PC-9 (cell line): ENCODE measurements at regions not wholly inside any gene's neighbourhood (a gene's known extent, or its start where the extent isn't known, plus 50 kb on each side); places are given as distances from the start of the nearest gene placed in this dataset.

Experiments used
- BruUV-seq: library from RNA; stranded (reverse); fragments of 400-500 nt; replicated peaks from 2 replicates; lab custom pipeline; 2021; lab: Mats Ljungman, UMichigan
- CTCF ChIA-PET: fragments of 300-600 bp; sonication (Branson Sonifier 250); formaldehyde crosslinking; loops from one replicate; lab custom pipeline; 2022; ENCODE audit warnings: antibody characterized with exemption; lab: Charles Lee
- POLR2A ChIA-PET: fragments of 300-600 bp; sonication (Branson Sonifier 250); formaldehyde crosslinking; loops from one replicate; lab custom pipeline; 2022; ENCODE audit warnings: antibody characterized with exemption; ENCODE audit not compliant: unreplicated experiment; lab: Charles Lee
- DNase-seq, 2 experiments: peaks; one replicate each; pipeline versions ENCODE4 v3.0.0 to v3.0.0-alpha.2; 2015 to 2022; ENCODE audit warnings: mixed read lengths in 1 of 2
- H2AFZ ChIP-seq: fragments of 200-600 bp; sonication (generic); 2 replicates; pipeline ENCODE4 v1.8.1; 2017; ENCODE audit warnings: antibody characterized with exemption
- H3F3A ChIP-seq: fragments of 200-600 bp; sonication (generic); 2 replicates; pipeline ENCODE4 v1.8.1; 2017; ENCODE audit warnings: antibody characterized with exemption, mild to moderate bottlenecking, low read depth; ENCODE audit not compliant: insufficient read depth
- H3K27ac ChIP-seq: fragments of 200-600 bp; sonication (generic); 2 replicates; pipeline ENCODE4 v1.6.1; 2016; ENCODE audit warnings: mixed run types
- H3K27me3 ChIP-seq: fragments of 200-600 bp; sonication (generic); 2 replicates; pipeline ENCODE4 v1.6.1; 2016; ENCODE audit warnings: low read depth, mixed run types; ENCODE audit not compliant: insufficient read depth
- H3K36me3 ChIP-seq: fragments of 200-600 bp; sonication (generic); 2 replicates; pipeline ENCODE4 v1.6.1; 2016; ENCODE audit warnings: low read depth, mixed run types
- H3K4me1 ChIP-seq: fragments of 200-600 bp; sonication (generic); replicated peaks from 2 replicates; pipeline ENCODE4 v1.6.1; 2016; ENCODE audit warnings: mixed run types; ENCODE audit not compliant: insufficient read depth
- H3K4me2 ChIP-seq: fragments of 200-600 bp; sonication (generic); 2 replicates; pipeline ENCODE4 v1.6.1; 2017; ENCODE audit warnings: mixed run types
- H3K4me3 ChIP-seq: fragments of 200-600 bp; sonication (generic); 2 replicates; pipeline ENCODE4 v1.6.1; 2016; ENCODE audit warnings: mixed run types
- H3K79me2 ChIP-seq: fragments of 200-600 bp; sonication (generic); 2 replicates; pipeline ENCODE4 v1.6.1; 2017; ENCODE audit warnings: low read depth, mixed run types
- H3K9me2 ChIP-seq: fragments of 200-600 bp; sonication (generic); 2 replicates; pipeline ENCODE4 v1.8.1; 2017; ENCODE audit warnings: mild to moderate bottlenecking; ENCODE audit not compliant: insufficient read depth
- H3K9me3 ChIP-seq: fragments of 200-600 bp; sonication (generic); 2 replicates; pipeline ENCODE4 v1.8.1; 2016; ENCODE audit warnings: low read depth; ENCODE audit not compliant: insufficient read depth
- H4K20me1 ChIP-seq: fragments of 200-600 bp; sonication (generic); 2 replicates; pipeline ENCODE4 v1.8.1; 2017; ENCODE audit not compliant: insufficient read depth
- CTCF ChIP-seq: fragments of 200-600 bp; sonication (generic); conservative IDR thresholded peaks from 2 replicates; pipeline ENCODE4 v1.6.1; 2017; ENCODE audit warnings: mixed run types, antibody characterized with exemption, mild to moderate bottlenecking, moderate library complexity
- EZH2 ChIP-seq: fragments of 200-600 bp; sonication (generic); IDR thresholded peaks from 2 replicates; pipeline ENCODE4 v1.8.0; 2017; ENCODE audit warnings: antibody characterized with exemption, low read depth
- intact Hi-C: fragments of 100-400 bp; cut with micrococcal nuclease; formaldehyde crosslinking; loops from one replicate; pipeline ENCODE4 v1.10.0; 2022; ENCODE audit not compliant: unreplicated experiment

- no peak overlapping the region for H2AFZ ChIP-seq
- ChIA-PET POLR2A (no interaction called here), CTCF (interaction anchor here (0.8 kb wide), 1 partner anchor 21 kb away, joined by 3 read pairs; no protein-coding TSS in a partner anchor)
- no peak for TF ChIP-seq EZH2
- DNase-seq = no peak
- H4K20me1 ChIP-seq = no peaks in the 10 kb centered on the region
- H3K36me3 ChIP-seq = no peaks in the 10 kb centered on the region
- peaks cover 9% of the 10 kb centered on the region; the same call in 1 of the 2 replicates for H3K27me3 ChIP-seq
- intact Hi-C loops = loop anchor here (5.0 kb wide), 1 partner anchor 211 kb away; the partner anchor contains the start of gene MYO10
- no peaks in the 10 kb centered on the region for H3K9me3 ChIP-seq
- H3F3A ChIP-seq = peaks cover 7% of the 10 kb centered on the region
- H3K27ac ChIP-seq = no peak overlapping the region
- no peaks in the 10 kb centered on the region for H3K9me2 ChIP-seq
- BruUV-seq = no TSS peak
- no peak overlapping the region for H3K4me3 ChIP-seq
- H3K4me2 ChIP-seq = no peak overlapping the region
- H3K79me2 ChIP-seq = no peaks in the 10 kb centered on the region
- peaks cover 16% of the 10 kb centered on the region for H3K4me1 ChIP-seq
Measured at GRCh38 chr5:17148481-17148880, 69.0 kb upstream of the BASP1 start.

- TF ChIP-seq EZH2 (no peak), CTCF (no peak)
- Histone ChIP-seq H3K79me2 (no peaks in the 10 kb centered on the region), H3K36me3 (no peaks in the 10 kb centered on the region), H3K4me1 (peaks cover 23% of the 10 kb centered on the region), H3K4me3 (no peak overlapping the region), H3F3A (peaks cover 9% of the 10 kb centered on the region), H4K20me1 (no peaks in the 10 kb centered on the region), H3K4me2 (no peak overlapping the region), H3K27me3 (peaks cover 9% of the 10 kb centered on the region; the same call in 1 of the 2 replicates), H3K27ac (no peak overlapping the region), H3K9me3 (no peaks in the 10 kb centered on the region), H3K9me2 (no peaks in the 10 kb centered on the region), H2AFZ (no peak overlapping the region)
- intact Hi-C loops = loop anchor here (5.0 kb wide), 1 partner anchor 212 kb away; the partner anchor contains the start of gene MYO10
- POLR2A ChIA-PET = interaction anchor here (0.6 kb wide), 2 partner anchors 17 to 309 kb away, joined by 3 to 9 read pairs; no protein-coding TSS in a partner anchor
- no TSS peak for BruUV-seq
- no peak for DNase-seq
- CTCF ChIA-PET = interaction anchor here (0.6 to 1.8 kb wide), 3 partner anchors 17 to 459 kb away, joined by 4 to 6 read pairs (median 6); no protein-coding TSS in a partner anchor
Measured at GRCh38 chr5:17149786-17150185, 67.6 kb upstream of the BASP1 start.

- no TSS peak for BruUV-seq
- Histone ChIP-seq H3K9me3 (no peaks in the 10 kb centered on the region), H3K4me1 (peaks cover 20% of the 10 kb centered on the region), H3K27ac (no peak overlapping the region), H3F3A (peaks cover 10% of the 10 kb centered on the region), H3K4me3 (no peak overlapping the region), H3K4me2 (no peak overlapping the region), H2AFZ (no peak overlapping the region), H3K9me2 (no peaks in the 10 kb centered on the region), H4K20me1 (no peaks in the 10 kb centered on the region), H3K79me2 (no peaks in the 10 kb centered on the region), H3K27me3 (peaks cover 9% of the 10 kb centered on the region; the same call in 1 of the 2 replicates), H3K36me3 (no peaks in the 10 kb centered on the region)
- TF ChIP-seq EZH2 = no peak
- TF ChIP-seq CTCF = no peak
- ChIA-PET POLR2A (interaction anchor here (0.6 kb wide), 1 partner anchor 18 kb away, joined by 9 read pairs; no protein-coding TSS in a partner anchor), CTCF (interaction anchor here (1.5 to 1.8 kb wide), 2 partner anchors 18 to 40 kb away, joined by 6 read pairs; no protein-coding TSS in a partner anchor)
- no peak for DNase-seq
- intact Hi-C loops = no loop called here
Measured at GRCh38 chr5:17150531-17150930, 66.9 kb upstream of the BASP1 start.
